ENCODE measurements at regions not wholly inside any gene's neighbourhood (a gene's known extent, or its start where the extent isn't known, plus 50 kb on each side); places are given as distances from the start of the nearest gene placed in this dataset.

DNA sequence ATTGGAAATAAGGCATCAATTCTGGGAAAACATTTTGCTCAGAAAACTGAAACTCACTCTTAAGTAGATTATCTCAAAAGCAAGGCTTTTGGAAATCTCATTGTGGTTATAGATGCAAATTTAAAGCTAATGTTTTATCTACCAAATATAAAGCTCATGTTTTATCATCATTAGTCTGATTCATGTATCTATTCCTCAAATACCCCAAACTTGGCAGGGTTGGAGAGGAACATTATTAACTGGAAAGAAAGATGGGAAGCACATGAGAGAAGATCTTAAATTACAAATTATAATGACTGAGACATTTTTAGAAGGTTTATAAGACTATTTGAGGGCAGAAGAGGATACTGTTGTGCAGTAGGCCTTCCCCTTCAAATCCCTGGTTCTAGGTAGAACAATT, 137.3 kb upstream of the TGFBR2 start:
- no peak for TF ChIP-seq POLR2A (IDR thresholded peaks at IDR 0.05; ENCODE audit: low read length)
- no peak for TF ChIP-seq GATA1 (IDR thresholded peaks at IDR 0.05; ENCODE audit: low read depth, low read length)
